Caco-2 (cell line): ENCODE measurements at regions not wholly inside any gene's neighbourhood (a gene's known extent, or its start where the extent isn't known, plus 50 kb on each side); places are given as distances from the start of the nearest gene placed in this dataset.

Source experiments
- BruUV-seq: library from RNA; stranded (reverse); fragments of 400-500 nt; replicated peaks from 2 replicates; lab custom pipeline; 2021; lab: Mats Ljungman, UMichigan
- CTCF ChIA-PET: fragments of 300-600 bp; sonication (Branson Sonifier 250); formaldehyde crosslinking; loops from one replicate; lab custom pipeline; 2022; ENCODE audit warnings: antibody characterized with exemption; lab: Charles Lee
- POLR2A ChIA-PET: fragments of 300-600 bp; sonication (Branson Sonifier 250); formaldehyde crosslinking; loops from one replicate; lab custom pipeline; 2022; ENCODE audit warnings: antibody characterized with exemption; lab: Charles Lee
- DNase-seq, 2 experiments: peaks; one replicate each; pipeline versions ENCODE4 v3.0.0 to v3.0.0-alpha.2; 2020 to 2022
- H3K27me3 ChIP-seq: replicated peaks from 2 replicates; pipeline ENCODE4 v1.6.0; 2011; ENCODE audit warnings: low read length; ENCODE audit not compliant: control insufficient read depth, insufficient read depth
- H3K36me3 ChIP-seq: 2 replicates; pipeline ENCODE4 v1.5.1; 2011; ENCODE audit warnings: low read length; ENCODE audit not compliant: control insufficient read depth, insufficient read depth
- H3K4me1 ChIP-seq: fragments of 250-450 bp; sonication (Bioruptor Pico); 2 replicates; pipeline ENCODE4 v1.5.1; 2020; ENCODE audit warnings: mild to moderate bottlenecking
- H3K4me3 ChIP-seq: 2 replicates; pipeline ENCODE4 v1.5.1; 2011; ENCODE audit warnings: low read depth, mild to moderate bottlenecking, control low read depth, low read length
- H3K9me3 ChIP-seq: fragments of 250-450 bp; sonication (Bioruptor Pico); 2 replicates; pipeline ENCODE4 v1.5.1; 2020; ENCODE audit warnings: mild to moderate bottlenecking, moderate library complexity
- H3K27ac Mint-ChIP-seq: one replicate; pipeline ENCODE4 v1.8.0; 2022; ENCODE audit warnings: mixed read lengths; ENCODE audit not compliant: unreplicated experiment
- H3K27me3 Mint-ChIP-seq: one replicate; pipeline ENCODE4 v1.8.0; 2022; ENCODE audit warnings: mixed read lengths; ENCODE audit not compliant: insufficient read depth, unreplicated experiment
- H3K36me3 Mint-ChIP-seq: one replicate; pipeline ENCODE4 v1.8.0; 2022; ENCODE audit warnings: mild to moderate bottlenecking, mixed read lengths; ENCODE audit not compliant: insufficient read depth, unreplicated experiment
- H3K4me1 Mint-ChIP-seq: one replicate; pipeline ENCODE4 v1.8.0; 2022; ENCODE audit warnings: low read depth, mixed read lengths; ENCODE audit not compliant: unreplicated experiment
- H3K4me3 Mint-ChIP-seq: one replicate; pipeline ENCODE4 v1.8.0; 2022; ENCODE audit warnings: mild to moderate bottlenecking, moderate library complexity, mixed read lengths; ENCODE audit not compliant: unreplicated experiment
- H3K9me3 Mint-ChIP-seq: one replicate; pipeline ENCODE4 v1.8.0; 2022; ENCODE audit warnings: mixed read lengths; ENCODE audit not compliant: unreplicated experiment
- intact Hi-C: fragments of 100-400 bp; cut with micrococcal nuclease; formaldehyde crosslinking; loops from one replicate; pipeline ENCODE4 v1.10.0; 2022; ENCODE audit not compliant: unreplicated experiment
- TF ChIP-seq, protein P1 (sequence below), 2 experiments: fragments of 200-600 bp in 1 of 2; IDR thresholded peaks; 1 replicate in 1 of 2; 2 replicates in 1 of 2; pipeline versions ENCODE4 v1.5.1 to v1.8.0; 2011 to 2022; ENCODE audit warnings: antibody characterized with exemption in 1 of 2, control low read depth in 1 of 2, inconsistent platforms in 1 of 2, low read depth in 1 of 2, low read length in 1 of 2, mild to moderate bottlenecking in 1 of 2, moderate library complexity in 1 of 2; ENCODE audit not compliant: insufficient read depth in 1 of 2, severe bottlenecking in 1 of 2, unreplicated experiment in 1 of 2

- Mint-ChIP-seq H3K36me3 (no peaks in the 10 kb centered on the region), H3K27ac (no peak overlapping the region), H3K4me1 (peaks cover 14% of the 10 kb centered on the region), H3K27me3 (no peaks in the 10 kb centered on the region), H3K9me3 (no peaks in the 10 kb centered on the region), H3K4me3 (no peak overlapping the region)
- H3K4me3 ChIP-seq = no peak overlapping the region
- no TSS peak for BruUV-seq
- POLR2A ChIA-PET = no interaction called here
- CTCF ChIA-PET = no interaction called here
- no peaks in the 10 kb centered on the region for H3K27me3 ChIP-seq
- no peaks in the 10 kb centered on the region; the same call in 1 of the 2 replicates for H3K9me3 ChIP-seq
- intact Hi-C loops = no loop called here
- TF ChIP-seq, protein P1, sequence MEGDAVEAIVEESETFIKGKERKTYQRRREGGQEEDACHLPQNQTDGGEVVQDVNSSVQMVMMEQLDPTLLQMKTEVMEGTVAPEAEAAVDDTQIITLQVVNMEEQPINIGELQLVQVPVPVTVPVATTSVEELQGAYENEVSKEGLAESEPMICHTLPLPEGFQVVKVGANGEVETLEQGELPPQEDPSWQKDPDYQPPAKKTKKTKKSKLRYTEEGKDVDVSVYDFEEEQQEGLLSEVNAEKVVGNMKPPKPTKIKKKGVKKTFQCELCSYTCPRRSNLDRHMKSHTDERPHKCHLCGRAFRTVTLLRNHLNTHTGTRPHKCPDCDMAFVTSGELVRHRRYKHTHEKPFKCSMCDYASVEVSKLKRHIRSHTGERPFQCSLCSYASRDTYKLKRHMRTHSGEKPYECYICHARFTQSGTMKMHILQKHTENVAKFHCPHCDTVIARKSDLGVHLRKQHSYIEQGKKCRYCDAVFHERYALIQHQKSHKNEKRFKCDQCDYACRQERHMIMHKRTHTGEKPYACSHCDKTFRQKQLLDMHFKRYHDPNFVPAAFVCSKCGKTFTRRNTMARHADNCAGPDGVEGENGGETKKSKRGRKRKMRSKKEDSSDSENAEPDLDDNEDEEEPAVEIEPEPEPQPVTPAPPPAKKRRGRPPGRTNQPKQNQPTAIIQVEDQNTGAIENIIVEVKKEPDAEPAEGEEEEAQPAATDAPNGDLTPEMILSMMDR (IDR thresholded peaks at IDR 0.05; ENCODE audit: insufficient read depth in 1 of 2, low read depth in 1 of 2, low read length in 1 of 2, severe bottlenecking in 1 of 2, unreplicated experiment in 1 of 2) = no peak
- peaks cover 11% of the 10 kb centered on the region for H3K4me1 ChIP-seq
- H3K36me3 ChIP-seq = no peaks in the 10 kb centered on the region
- DNase-seq = no peak
Observed at GRCh38 chr15:93477188-93477587, 388.2 kb upstream of the RGMA start.

DNA sequence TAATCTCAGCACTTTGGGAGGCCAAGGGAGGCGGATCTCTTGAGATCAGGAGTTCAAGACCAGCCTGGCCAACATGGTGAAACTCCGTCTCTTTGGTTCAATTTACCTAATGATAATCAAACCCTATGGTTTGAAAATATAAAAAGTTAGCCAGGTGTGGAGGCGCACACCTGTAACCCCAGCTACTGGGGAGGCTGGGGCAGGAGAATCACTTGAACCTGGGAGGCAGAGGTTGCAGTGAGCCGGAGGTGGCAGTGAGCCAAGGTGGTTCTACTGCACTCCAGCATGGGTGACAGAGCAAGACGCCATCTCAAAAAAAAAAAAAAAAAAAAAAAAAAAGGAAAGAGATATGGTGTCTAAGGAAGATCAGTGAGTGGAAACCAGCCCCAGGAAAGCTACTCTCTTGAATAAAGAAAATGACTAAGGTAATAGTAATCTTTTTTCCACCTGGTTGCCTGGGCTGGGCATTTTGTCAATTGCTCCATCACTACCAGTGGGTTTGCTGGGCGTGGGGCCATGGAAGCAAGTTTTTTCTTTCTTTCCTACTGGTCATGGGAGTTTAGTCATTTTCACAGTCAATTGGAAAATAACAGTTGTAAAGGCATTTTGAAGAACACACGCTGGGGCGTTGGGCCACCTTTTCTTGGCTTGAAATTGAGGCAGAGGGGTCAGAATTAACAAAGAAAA is 387.6 kb upstream of the RGMA start:
- H3K27me3 ChIP-seq = no peaks in the 10 kb centered on the region
- Mint-ChIP-seq H3K9me3 (no peaks in the 10 kb centered on the region), H3K4me3 (no peak overlapping the region), H3K4me1 (peaks cover 14% of the 10 kb centered on the region), H3K36me3 (no peaks in the 10 kb centered on the region), H3K27me3 (no peaks in the 10 kb centered on the region), H3K27ac (no peak overlapping the region)
- no peaks in the 10 kb centered on the region for H3K36me3 ChIP-seq
- TF ChIP-seq, protein P1 (IDR thresholded peaks at IDR 0.05; ENCODE audit: insufficient read depth in 1 of 2, low read depth in 1 of 2, low read length in 1 of 2, severe bottlenecking in 1 of 2, unreplicated experiment in 1 of 2) = no peak
- no peak for DNase-seq
- BruUV-seq = no TSS peak
- no peak overlapping the region for H3K4me3 ChIP-seq
- ChIA-PET POLR2A (no interaction called here), CTCF (no interaction called here)
- intact Hi-C loops = no loop called here
- peaks cover 11% of the 10 kb centered on the region for H3K4me1 ChIP-seq
- no peaks in the 10 kb centered on the region; the same call in 1 of the 2 replicates for H3K9me3 ChIP-seq

GRCh38 chr15:93474728-93475127 is 385.7 kb upstream of the RGMA start:
- no peak overlapping the region for H3K27ac Mint-ChIP-seq
- intact Hi-C loops = no loop called here
- no peaks in the 10 kb centered on the region for H3K27me3 ChIP-seq
- H3K9me3 ChIP-seq = no peaks in the 10 kb centered on the region
- BruUV-seq = no TSS peak
- no peak overlapping the region for H3K4me3 ChIP-seq
- no peaks in the 10 kb centered on the region for H3K36me3 ChIP-seq
- TF ChIP-seq, protein P1 (IDR thresholded peaks at IDR 0.05; ENCODE audit: insufficient read depth in 1 of 2, low read depth in 1 of 2, low read length in 1 of 2, severe bottlenecking in 1 of 2, unreplicated experiment in 1 of 2) = no peak
- H3K4me1 Mint-ChIP-seq = peaks cover 14% of the 10 kb centered on the region
- ChIA-PET CTCF (no interaction called here), POLR2A (no interaction called here)
- no peaks in the 10 kb centered on the region for H3K9me3 Mint-ChIP-seq
- no peak for DNase-seq
- H3K36me3 Mint-ChIP-seq = no peaks in the 10 kb centered on the region
- no peak overlapping the region for H3K4me3 Mint-ChIP-seq
- H3K27me3 Mint-ChIP-seq = no peaks in the 10 kb centered on the region
- H3K4me1 ChIP-seq = peaks cover 7% of the 10 kb centered on the region
